ENCODE measurements at regions not wholly inside any gene's neighbourhood (a gene's known extent, or its start where the extent isn't known, plus 50 kb on each side); places are given as distances from the start of the nearest gene placed in this dataset.

DNA sequence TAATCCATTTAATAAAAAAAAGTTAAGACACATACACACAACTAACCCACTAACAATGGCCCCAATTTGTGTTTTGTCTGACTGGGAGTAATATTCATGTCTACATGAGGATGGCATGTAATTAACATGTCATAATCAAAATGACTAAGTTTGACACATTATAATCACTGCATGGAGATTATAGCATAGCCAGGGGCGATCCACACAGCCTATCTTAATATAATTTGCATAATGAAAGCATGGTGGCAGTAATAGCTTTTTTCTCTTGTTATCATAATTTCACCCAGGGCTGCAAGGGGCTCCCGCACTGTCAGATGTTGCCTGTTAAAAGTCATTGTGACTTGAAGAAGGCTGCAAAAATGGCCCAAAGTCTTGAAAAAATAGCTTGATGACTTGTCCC lies 243.7 kb downstream of the SMAD2 start:
- POLR2A ChIA-PET (ENCODE audit: unreplicated experiment): no interaction called here

More for the DNA sequence above, 243.7 kb downstream of the SMAD2 start:
- Histone ChIP-seq H2AK5ac (ENCODE audit: low read depth, low read length) (no peak overlapping the region), H2BK20ac (ENCODE audit: low read depth, low read length) (no peak overlapping the region), H3K9ac (ENCODE audit: low read depth, low read length) (no peak overlapping the region), H3K56ac (ENCODE audit: extremely low read depth, insufficient read depth, low read length) (no peak overlapping the region), H3K4ac (ENCODE audit: low read depth, low read length) (no peak overlapping the region), H3K4me1 (ENCODE audit: control insufficient read depth, insufficient read depth, low read length) (no peaks in the 10 kb centered on the region), H3K9me1 (ENCODE audit: insufficient read depth, low read length) (no peaks in the 10 kb centered on the region), H3K36me3 (ENCODE audit: control insufficient read depth, insufficient read depth, low read length) (no peaks in the 10 kb centered on the region), H3K27ac (ENCODE audit: insufficient read depth, low read length) (no peak overlapping the region), H2BK15ac (ENCODE audit: low read depth, low read length) (no peak overlapping the region), H3K14ac (replicated peaks; ENCODE audit: low read depth, low read length) (no peak overlapping the region), H2AK9ac (replicated peaks; ENCODE audit: low read depth, low read length, poor library complexity) (no peak overlapping the region), H3K27me3 (ENCODE audit: control insufficient read depth, insufficient read depth, low read length) (no peaks in the 10 kb centered on the region), H4K20me1 (ENCODE audit: insufficient read depth, low read length) (no peaks in the 10 kb centered on the region), H3K23ac (ENCODE audit: low read depth, low read length) (no peak overlapping the region), H3K79me1 (ENCODE audit: low read depth in 1 of 2, low read length in 2 of 2) (no peaks in the 10 kb centered on the region), H3K4me3 (ENCODE audit: insufficient read depth, low read depth, low read length) (no peak overlapping the region), H3K9me3 (ENCODE audit: control insufficient read depth, insufficient read depth, low read length) (no peaks in the 10 kb centered on the region), H2AFZ (replicated peaks; ENCODE audit: low read length, poor library complexity) (no peak overlapping the region), H3K18ac (ENCODE audit: low read depth, low read length) (no peak overlapping the region), H2BK5ac (ENCODE audit: low read depth, low read length, poor library complexity, severe bottlenecking) (no peak overlapping the region), H4K91ac (ENCODE audit: insufficient read depth, low read depth, low read length) (no peak overlapping the region), H4K8ac (ENCODE audit: low read depth in 2 of 2, low read length in 2 of 2) (no peak overlapping the region), H4K5ac (ENCODE audit: low read depth, low read length) (no peak overlapping the region), H2BK120ac (ENCODE audit: low read depth, low read length) (no peak overlapping the region), H3K4me2 (ENCODE audit: low read depth, low read length) (no peak overlapping the region)
- no TSS peak for BruUV-seq (replicated peaks)
- TF ChIP-seq FOS (IDR thresholded peaks at IDR 0.05; ENCODE audit: low read depth, low read length): no peak
- TF ChIP-seq RCOR1 (IDR thresholded peaks at IDR 0.05; ENCODE audit: insufficient replicate concordance, low read length): no peak
- TF ChIP-seq, protein P1, sequence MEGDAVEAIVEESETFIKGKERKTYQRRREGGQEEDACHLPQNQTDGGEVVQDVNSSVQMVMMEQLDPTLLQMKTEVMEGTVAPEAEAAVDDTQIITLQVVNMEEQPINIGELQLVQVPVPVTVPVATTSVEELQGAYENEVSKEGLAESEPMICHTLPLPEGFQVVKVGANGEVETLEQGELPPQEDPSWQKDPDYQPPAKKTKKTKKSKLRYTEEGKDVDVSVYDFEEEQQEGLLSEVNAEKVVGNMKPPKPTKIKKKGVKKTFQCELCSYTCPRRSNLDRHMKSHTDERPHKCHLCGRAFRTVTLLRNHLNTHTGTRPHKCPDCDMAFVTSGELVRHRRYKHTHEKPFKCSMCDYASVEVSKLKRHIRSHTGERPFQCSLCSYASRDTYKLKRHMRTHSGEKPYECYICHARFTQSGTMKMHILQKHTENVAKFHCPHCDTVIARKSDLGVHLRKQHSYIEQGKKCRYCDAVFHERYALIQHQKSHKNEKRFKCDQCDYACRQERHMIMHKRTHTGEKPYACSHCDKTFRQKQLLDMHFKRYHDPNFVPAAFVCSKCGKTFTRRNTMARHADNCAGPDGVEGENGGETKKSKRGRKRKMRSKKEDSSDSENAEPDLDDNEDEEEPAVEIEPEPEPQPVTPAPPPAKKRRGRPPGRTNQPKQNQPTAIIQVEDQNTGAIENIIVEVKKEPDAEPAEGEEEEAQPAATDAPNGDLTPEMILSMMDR (conservative IDR thresholded peaks at IDR 0.05; ENCODE audit: low read depth, low read length): no peak
- TF ChIP-seq, protein P2, sequence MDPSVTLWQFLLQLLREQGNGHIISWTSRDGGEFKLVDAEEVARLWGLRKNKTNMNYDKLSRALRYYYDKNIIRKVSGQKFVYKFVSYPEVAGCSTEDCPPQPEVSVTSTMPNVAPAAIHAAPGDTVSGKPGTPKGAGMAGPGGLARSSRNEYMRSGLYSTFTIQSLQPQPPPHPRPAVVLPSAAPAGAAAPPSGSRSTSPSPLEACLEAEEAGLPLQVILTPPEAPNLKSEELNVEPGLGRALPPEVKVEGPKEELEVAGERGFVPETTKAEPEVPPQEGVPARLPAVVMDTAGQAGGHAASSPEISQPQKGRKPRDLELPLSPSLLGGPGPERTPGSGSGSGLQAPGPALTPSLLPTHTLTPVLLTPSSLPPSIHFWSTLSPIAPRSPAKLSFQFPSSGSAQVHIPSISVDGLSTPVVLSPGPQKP (IDR thresholded peaks at IDR 0.05; ENCODE audit: borderline replicate concordance, low read depth, low read length): no peak
- no peak for TF ChIP-seq MAZ (IDR thresholded peaks at IDR 0.05; ENCODE audit: borderline replicate concordance, low read depth, low read length)
- TF ChIP-seq MXI1 (IDR thresholded peaks at IDR 0.05; ENCODE audit: borderline replicate concordance, low read depth, low read length): no peak
- in situ Hi-C loops (cut with MboI; ENCODE audit: low sequenced_read_pairs) (no loop called here), dilution Hi-C loops (cut with HindIII; ENCODE audit: low sequenced_read_pairs, unreplicated experiment) (no loop called here), intact Hi-C loops (cut with micrococcal nuclease) (no loop called here)
- ATAC-seq (ENCODE audit: low read depth) (no peak), DNase-seq (no peak)
- CTCF ChIA-PET: no interaction called here
- no CpG with 5 or more reads among the region's 2 CpGs for WGBS, 2 experiments (ENCODE audit: extremely low coverage in 2 of 2, insufficient read length in 1 of 2)
